Glutamatergic neuron (in vitro differentiated cells): ENCODE measurements at regions not wholly inside any gene's neighbourhood (a gene's known extent, or its start where the extent isn't known, plus 50 kb on each side); places are given as distances from the start of the nearest gene placed in this dataset.

Source experiments
- DNase-seq: peaks from one replicate; pipeline ENCODE4 v3.0.0; 2022
- H3K27ac Mint-ChIP-seq: one replicate; pipeline ENCODE4 v1.8.0; 2020; ENCODE audit warnings: mild to moderate bottlenecking, mixed read lengths, inconsistent platforms; ENCODE audit not compliant: unreplicated experiment
- H3K27me3 Mint-ChIP-seq: one replicate; pipeline ENCODE4 v1.8.0; 2020; ENCODE audit warnings: mild to moderate bottlenecking, moderate library complexity, mixed read lengths, inconsistent platforms; ENCODE audit not compliant: unreplicated experiment
- H3K36me3 Mint-ChIP-seq: one replicate; pipeline ENCODE4 v1.8.0; 2020; ENCODE audit warnings: mild to moderate bottlenecking, mixed read lengths, inconsistent platforms; ENCODE audit not compliant: unreplicated experiment
- H3K4me1 Mint-ChIP-seq: one replicate; pipeline ENCODE4 v1.8.0; 2020; ENCODE audit warnings: mild to moderate bottlenecking, low read depth, mixed read lengths, inconsistent platforms; ENCODE audit not compliant: unreplicated experiment
- H3K4me3 Mint-ChIP-seq: one replicate; pipeline ENCODE4 v1.8.0; 2020; ENCODE audit warnings: mild to moderate bottlenecking, mixed read lengths, inconsistent platforms; ENCODE audit not compliant: unreplicated experiment
- H3K9me3 Mint-ChIP-seq: one replicate; pipeline ENCODE4 v1.8.0; 2020; ENCODE audit warnings: mild to moderate bottlenecking, moderate library complexity, mixed read lengths, inconsistent platforms; ENCODE audit not compliant: unreplicated experiment
- CTCF ChIP-seq: fragments of 200-600 bp; sonication (generic); IDR thresholded peaks from one replicate; pipeline ENCODE4 v1.5.0; 2021; ENCODE audit not compliant: partially characterized antibody, unreplicated experiment

GRCh38 chr13:50671497-50671850 is 172.0 kb downstream of the DLEU7 start:
- TF ChIP-seq CTCF, result no peak
- Mint-ChIP-seq H3K27ac (no peak overlapping the region), H3K36me3 (peaks cover 6% of the 10 kb centered on the region), H3K27me3 (no peaks in the 10 kb centered on the region), H3K4me1 (no peaks in the 10 kb centered on the region), H3K9me3 (no peaks in the 10 kb centered on the region), H3K4me3 (no peak overlapping the region)
- DNase-seq, result no peak

GRCh38 chr13:50672025-50672424 is 171.5 kb downstream of the DLEU7 start:
- no peaks in the 10 kb centered on the region for H3K27me3 Mint-ChIP-seq
- no peak overlapping the region for H3K27ac Mint-ChIP-seq
- H3K4me3 Mint-ChIP-seq, result no peak overlapping the region
- H3K4me1 Mint-ChIP-seq, result no peaks in the 10 kb centered on the region
- TF ChIP-seq CTCF, result no peak
- no peaks in the 10 kb centered on the region for H3K9me3 Mint-ChIP-seq
- H3K36me3 Mint-ChIP-seq, result peaks cover under 1% of the 10 kb centered on the region
- DNase-seq, result no peak

GRCh38 chr13:50675651-50676050 is 167.8 kb downstream of the DLEU7 start:
- Mint-ChIP-seq H3K4me1 (no peaks in the 10 kb centered on the region), H3K9me3 (no peaks in the 10 kb centered on the region), H3K4me3 (no peak overlapping the region), H3K36me3 (no peaks in the 10 kb centered on the region), H3K27me3 (no peaks in the 10 kb centered on the region), H3K27ac (no peak overlapping the region)
- no peak for TF ChIP-seq CTCF
- no peak for DNase-seq

- H3K36me3 Mint-ChIP-seq, result no peaks in the 10 kb centered on the region
- no peak overlapping the region for H3K4me3 Mint-ChIP-seq
- no peaks in the 10 kb centered on the region for H3K27me3 Mint-ChIP-seq
- TF ChIP-seq CTCF, result no peak
- H3K9me3 Mint-ChIP-seq, result no peaks in the 10 kb centered on the region
- DNase-seq, result no peak
- no peak overlapping the region for H3K27ac Mint-ChIP-seq
- no peaks in the 10 kb centered on the region for H3K4me1 Mint-ChIP-seq
Measured at GRCh38 chr13:50676602-50677001, 166.9 kb downstream of the DLEU7 start.

- H3K4me1 Mint-ChIP-seq, result no peaks in the 10 kb centered on the region
- TF ChIP-seq CTCF, result no peak
- no peak for DNase-seq
- no peaks in the 10 kb centered on the region for H3K27me3 Mint-ChIP-seq
- H3K9me3 Mint-ChIP-seq, result no peaks in the 10 kb centered on the region
- H3K36me3 Mint-ChIP-seq, result no peaks in the 10 kb centered on the region
- H3K27ac Mint-ChIP-seq, result no peak overlapping the region
- H3K4me3 Mint-ChIP-seq, result no peak overlapping the region
Measured at GRCh38 chr13:50677258-50677657, 166.2 kb downstream of the DLEU7 start.
